ENCODE measurements at regions not wholly inside any gene's neighbourhood (a gene's known extent, or its start where the extent isn't known, plus 50 kb on each side); places are given as distances from the start of the nearest gene placed in this dataset.
"Not testable (repeated sequence)": the region's sequence is repeated elsewhere in the genome, so short reads cannot be mapped to it uniquely, and the experiment has no call there.

DNA sequence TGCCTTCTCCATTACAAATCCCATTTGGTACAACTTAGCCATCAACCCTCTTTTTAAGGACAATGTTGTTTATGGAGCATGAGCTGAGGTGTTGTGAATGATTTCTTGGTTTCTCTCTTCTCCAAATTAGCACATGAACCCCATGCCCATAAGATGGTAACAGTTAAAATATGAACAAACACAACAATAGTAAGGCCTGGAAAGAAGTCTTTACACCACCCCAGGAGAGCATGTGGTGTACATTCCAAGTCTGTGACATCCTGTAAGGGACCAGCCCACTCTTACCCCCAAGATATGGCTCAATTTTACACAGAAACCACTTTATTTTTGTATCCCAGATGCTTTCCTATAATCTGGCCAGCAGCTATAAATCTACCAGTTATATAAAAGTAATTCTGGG is 226.1 kb downstream of the COX18 start:
- no peak overlapping the region for H3K4me2 ChIP-seq (ENCODE audit: low read length, poor library complexity, severe bottlenecking)
- peaks cover 14% of the 10 kb centered on the region for H3K4me1 ChIP-seq (ENCODE audit: control insufficient read depth, insufficient read depth, low read depth, low read length)
- H2BK5ac ChIP-seq (ENCODE audit: low read depth, low read length, poor library complexity, severe bottlenecking): no peak overlapping the region
- no peak overlapping the region for H3K9ac ChIP-seq (ENCODE audit: low read length)
- H3K23ac ChIP-seq (ENCODE audit: low read length in 2 of 2): no peak overlapping the region
- H2BK15ac ChIP-seq (ENCODE audit: low read depth, poor library complexity, severe bottlenecking): no peak overlapping the region
- H4K8ac ChIP-seq (ENCODE audit: low read length): no peak overlapping the region
- no peak overlapping the region for H2BK120ac ChIP-seq (ENCODE audit: low read depth, low read length)
- H3K14ac ChIP-seq (ENCODE audit: low read length in 2 of 2): no peak overlapping the region
- no peak overlapping the region for H4K91ac ChIP-seq (ENCODE audit: low read length)
- H3K36me3 ChIP-seq (ENCODE audit: control insufficient read depth in 1 of 2, insufficient read depth in 2 of 2, low read depth in 1 of 2, low read length in 2 of 2): no peaks in the 10 kb centered on the region
- no peak overlapping the region for H3K18ac ChIP-seq (ENCODE audit: low read depth in 1 of 2, low read length in 2 of 2)
- no peak overlapping the region for H2BK12ac ChIP-seq (ENCODE audit: low read length in 2 of 2)
- no peak overlapping the region for H3K4me3 ChIP-seq (ENCODE audit: insufficient read depth in 1 of 2, low read depth in 1 of 2, low read length in 2 of 2)
- H3K79me1 ChIP-seq (replicated peaks; ENCODE audit: low read length, poor library complexity, severe bottlenecking): no peaks in the 10 kb centered on the region
- no peak overlapping the region for H2AK5ac ChIP-seq (ENCODE audit: low read length, severe bottlenecking)
- H2AFZ ChIP-seq (ENCODE audit: low read depth, low read length): no peak overlapping the region
- H3K4ac ChIP-seq (ENCODE audit: low read depth in 1 of 2, low read length in 2 of 2): no peak overlapping the region
- no peak overlapping the region for H3K27ac ChIP-seq (ENCODE audit: low read length, poor library complexity, severe bottlenecking)
- H3K9me3 ChIP-seq (ENCODE audit: control insufficient read depth, low read length): no peaks in the 10 kb centered on the region
- DNase-seq: no peak
- no peaks in the 10 kb centered on the region for H3K27me3 ChIP-seq (ENCODE audit: control insufficient read depth in 1 of 2, insufficient read depth in 1 of 2, low read length in 2 of 2)

DNA sequence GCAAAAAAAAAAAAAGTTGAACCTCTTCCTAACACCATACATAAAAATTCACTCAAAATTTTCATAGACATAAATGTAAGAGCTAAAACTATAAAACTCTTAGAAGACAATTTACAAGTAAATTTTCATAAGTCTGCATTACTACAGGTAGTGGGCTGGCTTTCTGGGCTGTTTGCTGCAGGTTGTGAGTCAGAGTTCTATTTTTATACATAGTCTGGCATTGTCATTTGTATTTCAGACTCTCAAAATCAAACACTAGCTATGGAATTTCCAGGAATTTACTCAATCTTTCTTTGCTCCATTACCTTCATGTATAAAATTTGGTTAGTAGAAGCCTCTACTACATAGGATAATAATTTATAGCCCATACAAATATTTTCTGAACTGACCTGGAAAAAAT is 227.2 kb downstream of the COX18 start:
- no peak overlapping the region for H2AFZ ChIP-seq (ENCODE audit: low read depth, low read length)
- H3K27me3 ChIP-seq (ENCODE audit: control insufficient read depth in 1 of 2, insufficient read depth in 1 of 2, low read length in 2 of 2): no peaks in the 10 kb centered on the region
- no peaks in the 10 kb centered on the region for H3K36me3 ChIP-seq (ENCODE audit: control insufficient read depth in 1 of 2, insufficient read depth in 2 of 2, low read depth in 1 of 2, low read length in 2 of 2)
- H4K91ac ChIP-seq (ENCODE audit: low read length): no peak overlapping the region
- H3K4ac ChIP-seq (ENCODE audit: low read depth in 1 of 2, low read length in 2 of 2): no peak overlapping the region
- no peak overlapping the region for H3K14ac ChIP-seq (ENCODE audit: low read length in 2 of 2)
- H3K9ac ChIP-seq (ENCODE audit: low read length): no peak overlapping the region
- H3K4me2 ChIP-seq (ENCODE audit: low read length, poor library complexity, severe bottlenecking): no peak overlapping the region
- H2BK120ac ChIP-seq (ENCODE audit: low read depth, low read length): no peak overlapping the region
- H2BK5ac ChIP-seq (ENCODE audit: low read depth, low read length, poor library complexity, severe bottlenecking): no peak overlapping the region
- no peak overlapping the region for H2BK15ac ChIP-seq (ENCODE audit: low read depth, poor library complexity, severe bottlenecking)
- no peak overlapping the region for H2AK5ac ChIP-seq (ENCODE audit: low read length, severe bottlenecking)
- H3K9me3 ChIP-seq (ENCODE audit: control insufficient read depth, low read length): no peaks in the 10 kb centered on the region
- peaks cover 14% of the 10 kb centered on the region for H3K4me1 ChIP-seq (ENCODE audit: control insufficient read depth, insufficient read depth, low read depth, low read length)
- DNase-seq: no peak
- H3K79me1 ChIP-seq (replicated peaks; ENCODE audit: low read length, poor library complexity, severe bottlenecking): no peaks in the 10 kb centered on the region
- H2BK12ac ChIP-seq (ENCODE audit: low read length in 2 of 2): no peak overlapping the region
- no peak overlapping the region for H3K23ac ChIP-seq (ENCODE audit: low read length in 2 of 2)
- no peak overlapping the region for H4K8ac ChIP-seq (ENCODE audit: low read length)
- H3K18ac ChIP-seq (ENCODE audit: low read depth in 1 of 2, low read length in 2 of 2): no peak overlapping the region
- no peak overlapping the region for H3K4me3 ChIP-seq (ENCODE audit: insufficient read depth in 1 of 2, low read depth in 1 of 2, low read length in 2 of 2)
- no peak overlapping the region for H3K27ac ChIP-seq (ENCODE audit: low read length, poor library complexity, severe bottlenecking)

DNA sequence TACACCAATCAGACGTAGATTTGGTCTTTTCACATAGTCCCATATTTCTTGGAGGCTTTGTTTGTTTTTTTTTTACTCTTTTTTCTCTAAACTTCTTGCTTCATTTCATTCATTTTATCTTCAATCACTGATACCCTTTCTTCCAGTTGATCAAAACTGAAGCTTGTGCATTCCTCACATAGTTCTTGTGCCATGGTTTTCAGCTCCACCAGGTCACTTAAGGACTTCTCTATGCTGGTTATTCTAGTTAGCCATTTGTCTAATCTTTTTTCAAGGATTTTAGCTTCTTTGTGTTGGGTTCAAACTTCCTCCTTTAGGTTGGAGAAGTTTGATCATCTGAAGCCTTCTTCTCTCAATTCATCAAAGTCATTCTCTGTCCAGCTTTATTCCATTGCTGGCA is 229.3 kb downstream of the COX18 start:
- H2AFZ ChIP-seq (ENCODE audit: low read depth, low read length); H4K8ac ChIP-seq (ENCODE audit: low read length); H3K18ac ChIP-seq (ENCODE audit: low read depth in 1 of 2, low read length in 2 of 2); H3K36me3 ChIP-seq (ENCODE audit: control insufficient read depth in 1 of 2, insufficient read depth in 2 of 2, low read depth in 1 of 2, low read length in 2 of 2); H3K27me3 ChIP-seq (ENCODE audit: control insufficient read depth in 1 of 2, insufficient read depth in 1 of 2, low read length in 2 of 2); H2AK5ac ChIP-seq (ENCODE audit: low read length, severe bottlenecking); H3K9ac ChIP-seq (ENCODE audit: low read length); H3K14ac ChIP-seq (ENCODE audit: low read length in 2 of 2); H3K4me2 ChIP-seq (ENCODE audit: low read length, poor library complexity, severe bottlenecking); H2BK5ac ChIP-seq (ENCODE audit: low read depth, low read length, poor library complexity, severe bottlenecking); H3K79me1 ChIP-seq (replicated peaks; ENCODE audit: low read length, poor library complexity, severe bottlenecking); H4K91ac ChIP-seq (ENCODE audit: low read length); H3K23ac ChIP-seq (ENCODE audit: low read length in 2 of 2); H3K9me3 ChIP-seq (ENCODE audit: control insufficient read depth, low read length); H3K4ac ChIP-seq (ENCODE audit: low read depth in 1 of 2, low read length in 2 of 2); H2BK12ac ChIP-seq (ENCODE audit: low read length in 2 of 2); DNase-seq; H2BK15ac ChIP-seq (ENCODE audit: low read depth, poor library complexity, severe bottlenecking); H3K27ac ChIP-seq (ENCODE audit: low read length, poor library complexity, severe bottlenecking); H3K4me1 ChIP-seq (ENCODE audit: control insufficient read depth, insufficient read depth, low read depth, low read length); H3K4me3 ChIP-seq (ENCODE audit: insufficient read depth in 1 of 2, low read depth in 1 of 2, low read length in 2 of 2); H2BK120ac ChIP-seq (ENCODE audit: low read depth, low read length): not testable (repeated sequence)
- WGBS: 29% methylated on average over 1 of the region's 1 CpG

DNA sequence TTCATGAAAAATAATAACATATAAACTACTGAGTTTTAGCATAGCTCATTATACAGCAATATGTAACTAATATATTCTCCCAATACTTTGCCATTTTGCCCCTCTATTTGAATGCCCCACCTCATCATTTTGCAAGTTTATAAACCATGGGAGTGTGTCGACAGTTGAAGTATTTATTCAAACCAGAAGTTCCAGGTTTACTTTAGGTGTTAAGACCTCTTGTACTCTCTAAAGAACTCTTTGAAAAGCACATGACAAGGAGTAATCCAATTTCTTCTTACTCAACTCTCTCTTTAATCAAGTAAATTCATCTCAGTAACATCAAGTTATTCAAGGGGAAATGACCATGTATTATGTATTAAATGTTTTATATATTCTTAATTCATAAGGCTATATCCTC is 240.7 kb downstream of the COX18 start:
- H2BK120ac ChIP-seq (ENCODE audit: low read depth, low read length): no peak overlapping the region
- 90% methylated on average over 1 of the region's 1 CpG for WGBS
- no peak overlapping the region for H2AFZ ChIP-seq (ENCODE audit: low read depth, low read length)
- no peak overlapping the region for H2BK15ac ChIP-seq (ENCODE audit: low read depth, poor library complexity, severe bottlenecking)
- no peak overlapping the region for H2BK12ac ChIP-seq (ENCODE audit: low read length in 2 of 2)
- no peak overlapping the region for H3K9ac ChIP-seq (ENCODE audit: low read length)
- H3K4me3 ChIP-seq (ENCODE audit: insufficient read depth in 1 of 2, low read depth in 1 of 2, low read length in 2 of 2): no peak overlapping the region
- no peaks in the 10 kb centered on the region for H3K4me1 ChIP-seq (ENCODE audit: control insufficient read depth, insufficient read depth, low read depth, low read length)
- no peak overlapping the region for H4K91ac ChIP-seq (ENCODE audit: low read length)
- H3K23ac ChIP-seq (ENCODE audit: low read length in 2 of 2): no peak overlapping the region
- no peak overlapping the region for H3K27ac ChIP-seq (ENCODE audit: low read length, poor library complexity, severe bottlenecking)
- no peaks in the 10 kb centered on the region for H3K36me3 ChIP-seq (ENCODE audit: control insufficient read depth in 1 of 2, insufficient read depth in 2 of 2, low read depth in 1 of 2, low read length in 2 of 2)
- no peak overlapping the region for H3K4me2 ChIP-seq (ENCODE audit: low read length, poor library complexity, severe bottlenecking)
- H2AK5ac ChIP-seq (ENCODE audit: low read length, severe bottlenecking): no peak overlapping the region
- H3K14ac ChIP-seq (ENCODE audit: low read length in 2 of 2): no peak overlapping the region
- no peak overlapping the region for H2BK5ac ChIP-seq (ENCODE audit: low read depth, low read length, poor library complexity, severe bottlenecking)
- H4K8ac ChIP-seq (ENCODE audit: low read length): no peak overlapping the region
- no peak overlapping the region for H3K4ac ChIP-seq (ENCODE audit: low read depth in 1 of 2, low read length in 2 of 2)
- no peak overlapping the region for H3K18ac ChIP-seq (ENCODE audit: low read depth in 1 of 2, low read length in 2 of 2)
- DNase-seq: no peak
- no peaks in the 10 kb centered on the region for H3K27me3 ChIP-seq (ENCODE audit: control insufficient read depth in 1 of 2, insufficient read depth in 1 of 2, low read length in 2 of 2)
- H3K9me3 ChIP-seq (ENCODE audit: control insufficient read depth, low read length): peaks cover 2% of the 10 kb centered on the region
- no peaks in the 10 kb centered on the region for H3K79me1 ChIP-seq (replicated peaks; ENCODE audit: low read length, poor library complexity, severe bottlenecking)

Measured in mesenchymal stem cell (in vitro differentiated cells and primary cell).